OCI-M1 (cell line): ENCODE measurements at regions not wholly inside any gene's neighbourhood (a gene's known extent, or its start where the extent isn't known, plus 50 kb on each side); places are given as distances from the start of the nearest gene placed in this dataset.

Source experiments
- DNase-seq: peaks from one replicate; lab custom pipeline; 2025; lab: John Stamatoyannopoulos, UW

GRCh38 chr5:63726496-63726895 is 235.7 kb downstream of the HTR1A start:
- DNase-seq, result no peak

DNA sequence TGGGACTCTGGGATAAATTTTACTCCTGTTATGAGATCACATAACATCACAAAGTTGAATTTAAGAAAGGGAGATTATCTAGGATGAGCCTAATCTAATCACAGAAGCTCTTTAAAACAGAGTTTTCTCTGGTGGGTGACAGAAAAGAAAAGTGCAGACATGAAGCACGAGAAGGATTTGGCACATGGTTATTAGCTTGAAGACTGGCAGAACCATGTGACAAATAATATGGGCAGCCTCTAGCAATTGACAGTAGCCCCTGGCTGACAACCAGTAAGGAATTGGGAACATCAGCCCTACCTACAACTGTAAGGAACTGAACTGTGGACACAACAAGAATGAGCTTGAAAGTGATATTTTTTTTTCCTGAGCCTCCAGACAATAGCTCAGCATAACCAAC is 243.1 kb downstream of the HTR1A start:
- DNase-seq, result no peak

- DNase-seq, result no peak
Observed at GRCh38 chr5:63700241-63700640, 262.0 kb downstream of the HTR1A start.

DNA sequence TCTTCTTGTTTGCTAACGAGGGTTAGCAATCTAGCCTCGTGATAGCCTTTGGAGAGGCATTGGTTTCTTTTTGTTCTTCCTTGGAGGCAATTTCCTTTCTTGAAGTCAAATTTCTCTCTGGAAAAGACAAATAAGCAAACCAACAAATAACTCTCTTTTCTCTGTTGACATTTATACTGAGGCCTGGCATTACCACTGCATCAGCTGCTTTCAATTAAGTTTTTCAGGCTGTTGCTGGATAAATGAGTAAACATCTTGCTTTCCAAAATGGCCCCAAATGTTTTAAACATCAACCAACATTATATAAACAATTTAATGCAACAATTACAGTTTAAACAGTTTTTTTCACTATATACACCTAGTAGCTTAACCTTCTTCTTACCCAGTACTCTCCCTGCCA is 264.4 kb downstream of the HTR1A start:
- no peak for DNase-seq

DNA sequence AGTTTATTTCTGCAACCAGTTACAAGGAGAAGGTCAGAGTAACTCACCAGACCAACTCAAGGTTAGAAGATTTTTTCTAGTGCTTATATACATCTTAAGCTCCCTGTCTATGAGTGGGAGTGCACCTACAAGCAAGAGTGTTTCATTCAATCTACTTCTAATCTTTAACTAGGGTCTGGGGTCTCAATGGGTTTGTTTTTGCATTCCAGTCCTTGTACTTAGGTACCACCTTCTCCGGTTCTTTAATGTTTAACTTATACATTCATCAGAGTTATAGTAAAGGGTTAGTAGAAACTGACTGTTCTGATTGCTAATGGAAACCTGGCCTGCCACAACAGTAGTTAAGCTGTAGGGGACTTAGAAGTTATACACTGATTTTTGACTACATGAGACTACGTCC is 271.7 kb downstream of the HTR1A start:
- DNase-seq, result no peak

DNA sequence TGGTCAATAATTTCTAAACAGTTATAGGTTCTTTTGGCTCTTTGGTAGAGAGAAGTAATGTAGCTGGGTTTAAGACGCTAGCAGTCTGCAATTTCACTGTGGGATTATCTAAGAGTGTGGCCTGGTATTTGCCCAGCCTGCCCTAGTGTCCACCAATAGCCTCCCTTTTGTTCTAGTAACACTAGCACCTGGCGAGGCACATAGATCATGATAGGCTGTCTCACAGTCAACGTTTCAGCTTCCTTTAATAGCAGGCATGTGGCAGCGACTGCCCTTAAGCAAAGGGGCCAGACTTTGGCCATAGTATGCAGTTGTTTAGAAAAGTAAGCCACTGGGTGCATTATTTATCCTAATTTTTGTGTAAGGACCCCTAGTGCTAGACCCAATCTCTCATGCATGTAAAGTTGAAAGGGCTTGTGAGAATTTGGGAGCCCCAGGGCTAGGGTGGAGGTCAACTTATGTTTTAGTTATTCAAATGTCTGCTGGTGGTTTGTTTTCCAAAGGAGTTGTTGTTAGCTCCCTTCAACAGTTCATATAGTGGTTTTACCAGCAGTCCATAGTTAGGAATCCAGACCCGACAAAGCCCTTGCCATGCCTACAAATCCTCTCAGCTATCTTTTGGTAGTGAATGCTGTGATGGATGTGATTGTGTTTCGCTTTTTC is 274.3 kb downstream of the HTR1A start:
- no peak for DNase-seq

DNA sequence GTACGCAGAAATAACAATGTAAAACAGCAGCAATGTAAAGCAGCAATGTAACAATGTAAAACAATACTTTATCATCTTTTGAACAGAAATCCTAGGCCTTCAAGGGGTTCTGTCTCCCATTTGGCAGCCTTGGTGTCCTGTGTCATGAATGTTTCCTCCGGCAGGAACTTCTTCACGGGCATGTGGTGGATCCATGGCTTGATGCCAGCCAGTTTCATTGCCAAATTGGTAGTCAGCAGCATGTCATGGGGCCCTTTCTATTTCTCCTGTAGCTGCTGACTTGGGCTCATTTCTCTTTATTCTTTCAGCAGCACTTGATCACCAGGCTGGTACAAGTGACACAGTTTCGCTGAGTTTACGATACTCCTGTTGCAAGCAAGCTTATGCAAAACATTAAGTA is 275.3 kb downstream of the HTR1A start:
- DNase-seq, result no peak

DNA sequence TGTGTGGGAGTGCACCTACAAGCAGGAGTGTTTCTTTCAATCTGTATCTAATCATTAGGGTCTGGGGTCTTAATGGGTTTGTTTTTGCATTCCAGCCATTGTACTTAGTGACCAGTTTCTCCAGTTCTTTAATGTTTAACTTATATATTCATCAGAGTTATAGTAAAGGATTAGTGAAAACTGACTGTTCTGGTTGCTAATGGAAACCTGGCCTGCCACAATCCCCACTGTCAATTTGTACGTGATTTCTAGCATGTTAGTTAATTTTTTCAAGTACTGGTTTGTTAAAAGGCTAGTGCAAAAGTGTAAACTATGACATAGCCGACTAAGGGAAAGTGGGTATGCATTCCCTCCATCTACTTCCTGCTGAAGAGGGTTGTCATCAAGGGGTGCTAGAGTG is 276.1 kb downstream of the HTR1A start:
- DNase-seq, result no peak

DNA sequence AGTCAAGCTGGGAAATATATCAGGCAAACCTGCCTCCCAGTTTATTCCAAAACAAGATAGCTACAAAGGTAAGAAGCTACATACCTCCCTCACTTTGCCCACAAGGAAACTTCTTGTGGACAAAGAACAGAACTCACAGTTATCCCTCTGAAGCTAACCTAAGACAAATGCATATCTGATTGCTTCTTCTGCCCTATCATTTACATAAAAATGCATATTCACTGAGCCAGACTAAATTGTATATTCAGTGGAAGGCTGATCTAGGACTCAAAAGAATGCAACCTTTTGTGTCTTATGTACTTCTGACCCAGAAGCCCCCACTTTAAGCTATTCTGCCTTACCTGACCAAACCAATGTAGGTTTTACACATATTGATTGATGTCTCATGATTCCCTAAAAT is 276.8 kb downstream of the HTR1A start:
- DNase-seq, result no peak

DNA sequence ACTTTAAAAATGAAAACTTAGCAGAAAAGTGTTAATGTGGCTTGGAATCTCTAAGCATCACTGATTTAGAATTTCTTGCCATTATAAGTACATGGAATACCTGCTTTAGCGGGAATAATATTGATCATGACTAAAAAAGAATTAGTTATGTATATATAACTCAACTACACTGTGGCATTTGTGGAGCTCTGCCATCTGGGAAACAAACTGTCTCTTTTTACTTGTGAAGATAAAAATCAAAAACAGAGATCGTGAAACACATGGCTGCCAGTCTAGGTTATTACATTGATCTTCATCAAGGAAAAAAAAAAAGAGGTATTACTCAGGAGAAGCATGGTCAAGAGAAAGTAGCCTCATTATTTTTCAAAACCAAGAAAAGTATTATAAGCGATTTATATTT is 287.4 kb downstream of the HTR1A start:
- DNase-seq, result no peak

DNA sequence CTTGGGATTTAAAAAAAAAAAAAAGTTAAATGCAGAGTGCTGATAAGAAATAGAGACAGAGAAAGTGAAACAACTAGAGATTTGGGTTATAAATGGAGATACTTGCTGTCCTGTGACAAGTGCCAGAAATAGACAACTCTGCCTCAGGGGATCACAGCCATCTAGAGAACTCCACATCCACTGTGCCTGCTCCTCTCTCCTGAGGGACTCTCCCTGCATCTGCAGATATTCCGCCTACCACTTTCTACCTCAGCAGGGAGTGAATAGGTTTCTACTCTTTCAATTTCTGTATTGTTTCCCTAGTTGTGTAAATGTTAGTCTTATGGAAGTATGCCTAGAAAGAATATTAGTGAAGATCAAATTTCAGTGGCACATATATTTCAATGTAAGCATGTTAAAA is 307.2 kb downstream of the HTR1A start:
- peak; percentile 23 for DNase-seq

DNA sequence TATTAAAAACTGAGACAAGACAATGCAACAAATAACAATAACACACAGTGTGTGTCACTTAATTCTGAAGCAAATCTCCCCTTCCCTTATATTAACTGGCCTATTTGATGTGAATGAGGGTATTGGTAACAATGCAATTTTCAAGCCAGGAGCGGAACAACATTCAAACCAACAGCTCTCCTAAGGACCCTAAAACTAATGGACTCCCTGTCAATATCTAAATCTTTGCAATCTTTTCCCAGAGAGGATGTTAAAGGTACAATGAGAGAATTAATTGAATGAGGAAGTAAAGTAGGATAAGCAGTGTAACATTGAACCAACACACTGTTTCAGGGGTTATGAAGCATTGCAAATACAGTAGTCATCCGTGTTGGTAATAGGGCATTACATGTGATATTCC is 311.7 kb downstream of the HTR1A start:
- no peak for DNase-seq

DNA sequence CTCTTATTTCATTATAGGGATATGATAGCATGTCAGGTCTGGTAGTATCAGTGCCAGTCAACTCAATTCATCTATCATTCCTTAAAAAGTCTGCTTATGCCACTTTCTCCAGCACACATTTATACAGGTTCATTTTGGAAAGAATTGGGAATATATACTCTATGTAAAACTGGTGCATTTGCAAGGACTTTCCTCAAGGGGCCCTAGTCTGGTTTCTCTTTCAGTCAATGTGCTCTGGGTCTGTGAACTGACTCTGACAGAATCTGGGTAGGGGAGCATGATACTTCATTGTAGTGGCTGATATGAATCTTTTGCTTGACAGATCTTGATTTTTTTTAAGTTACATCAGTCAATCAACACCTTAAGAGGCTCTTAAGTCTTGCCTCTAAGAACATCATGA is 313.9 kb downstream of the HTR1A start:
- DNase-seq, result peak; percentile 6

DNA sequence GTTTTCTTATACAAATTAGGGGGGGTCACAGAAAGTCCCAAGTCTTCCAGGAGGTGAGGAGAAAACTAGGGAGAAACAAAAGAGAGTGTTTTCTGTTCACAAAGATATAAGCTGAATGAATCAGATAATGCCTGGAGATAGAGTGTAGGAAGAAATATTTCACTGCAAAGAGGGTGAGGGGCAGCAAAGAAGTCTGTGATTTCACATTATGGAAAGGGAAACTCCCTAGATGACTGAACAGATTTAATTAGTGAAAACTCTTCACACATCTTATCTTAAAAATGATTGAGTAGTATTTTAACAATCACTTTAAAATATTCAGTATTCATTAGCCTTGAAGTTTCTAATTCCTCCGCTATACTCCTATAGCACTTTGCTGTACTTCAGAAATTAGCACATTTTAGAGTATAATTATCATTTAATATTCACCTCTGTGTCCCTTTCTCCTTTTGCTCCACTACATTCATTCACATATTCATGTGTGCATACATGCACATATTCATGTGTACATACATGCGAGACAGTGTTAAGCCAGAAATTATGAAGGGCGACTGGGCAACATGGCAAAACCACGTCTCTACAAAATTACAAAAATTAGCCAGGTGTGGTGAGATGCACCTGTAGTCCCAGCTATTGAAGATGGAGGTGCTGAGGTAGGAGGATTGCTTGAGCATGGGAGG is 332.2 kb downstream of the HTR1A start:
- no peak for DNase-seq

- no peak for DNase-seq
Observed at GRCh38 chr5:63613442-63613841, 348.8 kb downstream of the HTR1A start.

GRCh38 chr5:63603996-63604395 is 358.2 kb downstream of the HTR1A start:
- no peak for DNase-seq

DNA sequence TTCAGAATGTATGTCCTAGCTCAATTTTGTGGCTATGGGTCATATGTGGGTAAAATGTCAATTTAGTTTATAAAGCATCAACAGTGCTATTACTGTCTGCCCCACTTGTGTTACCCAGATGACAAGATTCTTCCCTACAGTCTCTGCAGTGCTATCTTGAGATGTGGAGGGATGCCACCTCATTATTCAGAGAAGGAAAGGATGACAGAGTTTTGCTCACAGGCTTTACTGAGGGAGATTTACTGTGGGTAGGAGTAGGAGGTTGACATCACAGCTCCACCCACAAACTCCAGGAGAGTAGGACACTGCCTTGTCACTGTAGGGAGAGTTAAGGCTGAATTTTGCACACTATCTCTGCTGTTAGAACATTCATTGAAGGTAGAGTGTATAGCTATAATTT is 359.3 kb downstream of the HTR1A start:
- DNase-seq, result no peak

DNA sequence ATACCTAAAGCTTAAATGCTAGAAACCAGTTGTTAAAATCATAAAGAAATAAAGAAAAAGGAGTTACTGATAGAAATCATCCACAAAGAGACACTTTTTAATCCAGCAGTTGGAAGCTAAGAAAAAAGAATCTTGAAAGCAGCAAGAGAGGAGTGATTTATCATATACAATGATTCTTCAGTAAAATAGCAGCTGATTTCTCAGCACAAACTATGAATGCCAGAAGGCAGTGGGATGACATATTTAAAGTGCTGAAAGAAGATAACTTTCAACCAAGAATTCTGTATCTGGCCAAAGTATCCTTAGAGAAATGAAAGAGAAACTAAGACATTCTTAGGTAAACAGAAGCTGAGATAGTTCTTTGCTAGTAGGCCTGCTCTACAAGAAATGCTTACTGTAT is 366.0 kb downstream of the HTR1A start:
- peak; percentile 61 for DNase-seq

GRCh38 chr5:63573380-63573779 is 388.9 kb downstream of the HTR1A start:
- DNase-seq, result peak; percentile 17

GRCh38 chr5:63572740-63573139 is 389.5 kb downstream of the HTR1A start:
- DNase-seq, result no peak

DNA sequence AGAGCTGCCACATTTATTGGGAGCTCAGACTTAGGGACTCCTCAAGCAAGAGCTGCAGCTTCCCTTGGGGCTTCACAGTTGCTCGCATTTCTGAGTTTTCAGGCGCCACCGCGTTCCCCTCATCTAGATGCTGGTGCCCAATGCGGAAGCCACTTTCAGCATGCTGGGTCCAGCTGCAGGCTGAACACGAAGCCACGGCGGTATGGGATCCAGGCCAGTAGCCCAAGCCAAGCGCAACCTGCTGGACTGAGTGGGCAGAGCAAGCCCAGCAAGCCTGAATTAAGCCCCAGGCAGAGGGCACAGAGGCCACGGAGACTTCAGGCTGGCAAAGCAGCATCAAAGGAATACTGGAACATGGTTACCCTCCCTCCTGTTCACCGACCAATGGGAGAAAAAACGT is 391.5 kb downstream of the HTR1A start:
- DNase-seq, result no peak

GRCh38 chr5:63564789-63565188 is 397.5 kb downstream of the HTR1A start:
- no peak for DNase-seq

DNA sequence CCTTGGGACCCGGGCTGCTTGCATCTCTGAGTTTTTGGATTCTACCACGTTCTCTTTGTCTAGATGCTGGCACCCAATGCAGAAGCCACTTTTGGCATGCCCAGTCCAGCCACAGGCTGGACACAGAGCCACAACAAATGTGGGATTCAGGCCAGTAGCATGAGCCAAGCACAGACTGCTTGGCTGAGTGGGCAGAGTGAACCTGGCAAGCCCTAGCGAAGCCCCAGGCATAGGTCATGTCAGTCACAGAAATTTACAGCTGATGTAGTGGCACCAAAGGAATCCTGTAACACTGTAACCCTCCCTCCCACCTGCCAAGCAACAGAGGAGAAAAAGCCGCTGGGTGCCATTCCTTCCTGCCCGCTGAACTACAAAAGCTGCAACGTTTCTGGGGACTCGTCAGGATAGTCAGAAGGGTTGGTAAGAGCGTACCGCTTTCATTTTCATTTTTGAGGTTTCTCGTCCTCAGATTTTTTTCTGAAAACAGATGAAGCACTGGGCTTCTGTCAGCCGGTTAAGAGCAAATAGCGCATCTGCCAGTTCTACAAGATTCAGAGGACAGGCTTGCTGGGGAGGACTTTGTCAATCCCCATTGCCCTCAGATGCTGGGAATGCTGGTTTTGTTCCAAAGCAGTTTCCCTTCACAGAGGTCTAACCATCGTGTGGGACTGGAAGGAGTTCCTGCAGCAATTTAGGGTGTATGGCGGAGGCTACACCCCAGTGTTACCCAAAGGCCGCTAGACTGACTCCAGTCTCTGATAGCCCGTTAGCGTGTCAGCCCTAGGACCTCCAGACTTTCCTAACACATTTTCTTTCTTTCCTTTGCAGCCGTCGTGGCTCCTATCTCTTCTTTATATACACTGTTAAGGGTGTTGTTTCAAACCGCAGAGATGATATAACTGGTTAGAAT is 399.0 kb downstream of the HTR1A start:
- no peak for DNase-seq
